ENCODE measurements at regions not wholly inside any gene's neighbourhood (a gene's known extent, or its start where the extent isn't known, plus 50 kb on each side); places are given as distances from the start of the nearest gene placed in this dataset.

- DNase-seq: no peak
Measured at GRCh38 chr3:59653405-59654122, 603.7 kb upstream of the CFAP20DC start.

GRCh38 chr3:59644479-59645402 is 594.9 kb upstream of the CFAP20DC start:
- DNase-seq: no peak

GRCh38 chr3:59641169-59641899 is 591.5 kb upstream of the CFAP20DC start:
- DNase-seq: no peak

GRCh38 chr3:59632760-59633573 is 583.1 kb upstream of the CFAP20DC start:
- peak; percentile 40 for DNase-seq

GRCh38 chr3:59631482-59631881 is 581.7 kb upstream of the CFAP20DC start:
- DNase-seq: no peak

- no peak for DNase-seq
Measured at GRCh38 chr3:59621037-59621436, 571.2 kb upstream of the CFAP20DC start.

GRCh38 chr3:59620325-59620724 is 570.5 kb upstream of the CFAP20DC start:
- DNase-seq: no peak

- no peak for DNase-seq
Measured at GRCh38 chr3:59612444-59612715, 562.6 kb upstream of the CFAP20DC start.

- no peak for DNase-seq
Measured at GRCh38 chr3:59611649-59612443, 562.0 kb upstream of the CFAP20DC start.

GRCh38 chr3:59609657-59610348 is 560.0 kb upstream of the CFAP20DC start:
- DNase-seq: peak; percentile 55

- DNase-seq: no peak
Measured at GRCh38 chr3:59608356-59608755, 558.5 kb upstream of the CFAP20DC start.

GRCh38 chr3:59607656-59608055 is 557.8 kb upstream of the CFAP20DC start:
- DNase-seq: no peak

- DNase-seq: no peak
Measured at GRCh38 chr3:59606638-59607266, 556.9 kb upstream of the CFAP20DC start.

- DNase-seq: no peak
Measured at GRCh38 chr3:59605944-59606534, 556.2 kb upstream of the CFAP20DC start.

GRCh38 chr3:59605318-59605717 is 555.5 kb upstream of the CFAP20DC start:
- DNase-seq: no peak

GRCh38 chr3:59601486-59601885 is 551.7 kb upstream of the CFAP20DC start:
- no peak for DNase-seq

GRCh38 chr3:59600631-59601030 is 550.8 kb upstream of the CFAP20DC start:
- DNase-seq: no peak

GRCh38 chr3:59596741-59597140 is 546.9 kb upstream of the CFAP20DC start:
- no peak for DNase-seq

- no peak for DNase-seq
Measured at GRCh38 chr3:59595830-59596229, 546.0 kb upstream of the CFAP20DC start.

- no peak for DNase-seq
Measured at GRCh38 chr3:59593380-59593779, 543.6 kb upstream of the CFAP20DC start.

Measured in left kidney (tissue), 1 donor.